ENCODE measurements at regions not wholly inside any gene's neighbourhood (a gene's known extent, or its start where the extent isn't known, plus 50 kb on each side); places are given as distances from the start of the nearest gene placed in this dataset.

- no peak for TF ChIP-seq CTCF (IDR thresholded peaks at IDR 0.05)
- TF ChIP-seq POLR2AphosphoS5 (IDR thresholded peaks at IDR 0.05; ENCODE audit: low read depth, low read length) = no peak
These were observed 882.7 kb upstream of the ARRDC3 start for GRCh38 chr5:92265804-92266203.
